Nephron progenitor cell (in vitro differentiated cells): ENCODE measurements at regions not wholly inside any gene's neighbourhood (a gene's known extent, or its start where the extent isn't known, plus 50 kb on each side); places are given as distances from the start of the nearest gene placed in this dataset.

ENCODE experiments used
- DNase-seq: peaks from one replicate; pipeline ENCODE4 v3.0.0; 2021
- H3K27ac Mint-ChIP-seq: 2 replicates; pipeline ENCODE4 v1.8.0; 2021; ENCODE audit warnings: mild to moderate bottlenecking, moderate library complexity, mixed read lengths
- H3K27me3 Mint-ChIP-seq: 2 replicates; pipeline ENCODE4 v1.8.0; 2021; ENCODE audit warnings: mild to moderate bottlenecking, low read depth, mixed read lengths; ENCODE audit not compliant: poor library complexity
- H3K36me3 Mint-ChIP-seq: 2 replicates; pipeline ENCODE4 v1.8.0; 2021; ENCODE audit warnings: low read depth, mixed read lengths
- H3K4me1 Mint-ChIP-seq: 2 replicates; pipeline ENCODE4 v1.8.0; 2021; ENCODE audit warnings: mixed read lengths
- H3K4me3 Mint-ChIP-seq: 2 replicates; pipeline ENCODE4 v1.8.0; 2021; ENCODE audit warnings: mild to moderate bottlenecking, moderate library complexity, mixed read lengths
- H3K9me3 Mint-ChIP-seq: 2 replicates; pipeline ENCODE4 v1.8.0; 2021; ENCODE audit warnings: mild to moderate bottlenecking, moderate library complexity, mixed read lengths
- CTCF ChIP-seq: fragments of 200-600 bp; sonication (generic); IDR thresholded peaks from 2 replicates; pipeline ENCODE4 v1.5.0; 2021; ENCODE audit warnings: antibody characterized with exemption

- Mint-ChIP-seq H3K4me3 (no peak overlapping the region), H3K27ac (no peak overlapping the region), H3K9me3 (no peaks in the 10 kb centered on the region), H3K27me3 (no peaks in the 10 kb centered on the region), H3K4me1 (no peaks in the 10 kb centered on the region), H3K36me3 (no peaks in the 10 kb centered on the region)
- DNase-seq: no peak
- no peak for TF ChIP-seq CTCF
Measured at GRCh38 chr9:23467276-23467675, 358.8 kb downstream of the ELAVL2 start.

- Mint-ChIP-seq H3K4me3 (no peak overlapping the region), H3K36me3 (no peaks in the 10 kb centered on the region), H3K27me3 (peaks cover 3% of the 10 kb centered on the region), H3K27ac (no peak overlapping the region), H3K9me3 (no peaks in the 10 kb centered on the region), H3K4me1 (no peaks in the 10 kb centered on the region)
- TF ChIP-seq CTCF: no peak
- no peak for DNase-seq
Measured at GRCh38 chr9:23477908-23478307, 348.1 kb downstream of the ELAVL2 start.

- H3K36me3 Mint-ChIP-seq: no peaks in the 10 kb centered on the region
- no peak for DNase-seq
- no peak overlapping the region for H3K27ac Mint-ChIP-seq
Measured at GRCh38 chr9:23483566-23483965, 342.5 kb downstream of the ELAVL2 start.

GRCh38 chr9:23492126-23493002 is 333.7 kb downstream of the ELAVL2 start:
- Mint-ChIP-seq H3K4me1 (no peaks in the 10 kb centered on the region), H3K4me3 (no peak overlapping the region), H3K27ac (no peak overlapping the region), H3K9me3 (no peaks in the 10 kb centered on the region), H3K36me3 (no peaks in the 10 kb centered on the region), H3K27me3 (no peaks in the 10 kb centered on the region)
- DNase-seq: peak; percentile 17
- peak; percentile 70 for TF ChIP-seq CTCF

More at GRCh38 chr9:23483566-23483965, 342.5 kb downstream of the ELAVL2 start:
- no peaks in the 10 kb centered on the region for H3K9me3 Mint-ChIP-seq
- H3K4me1 Mint-ChIP-seq: no peaks in the 10 kb centered on the region
- no peak overlapping the region for H3K4me3 Mint-ChIP-seq
- no peak for TF ChIP-seq CTCF
- peaks cover 3% of the 10 kb centered on the region for H3K27me3 Mint-ChIP-seq

- no peak for DNase-seq
- H3K9me3 Mint-ChIP-seq: no peaks in the 10 kb centered on the region
- H3K4me3 Mint-ChIP-seq: no peak overlapping the region
- H3K4me1 Mint-ChIP-seq: no peaks in the 10 kb centered on the region
- H3K27me3 Mint-ChIP-seq: no peaks in the 10 kb centered on the region
- H3K27ac Mint-ChIP-seq: no peak overlapping the region
- no peak for TF ChIP-seq CTCF
- H3K36me3 Mint-ChIP-seq: no peaks in the 10 kb centered on the region
Measured at GRCh38 chr9:23493219-23493618, 332.8 kb downstream of the ELAVL2 start.
